ENCODE measurements at regions not wholly inside any gene's neighbourhood (a gene's known extent, or its start where the extent isn't known, plus 50 kb on each side); places are given as distances from the start of the nearest gene placed in this dataset.

GRCh38 chr5:44888435-44888834 lies 79.7 kb downstream of the MRPS30 start:
- TF ChIP-seq POLR2A (IDR thresholded peaks at IDR 0.05; ENCODE audit: low read depth, low read length) (no peak), POLR2AphosphoS5 (IDR thresholded peaks at IDR 0.05; ENCODE audit: low read depth, low read length) (no peak), TAF1 (IDR thresholded peaks at IDR 0.05; ENCODE audit: borderline replicate concordance, low read depth, low read length) (no peak)
